ENCODE measurements at regions not wholly inside any gene's neighbourhood (a gene's known extent, or its start where the extent isn't known, plus 50 kb on each side); places are given as distances from the start of the nearest gene placed in this dataset.

- TF ChIP-seq CTCF (IDR thresholded peaks at IDR 0.05) (no peak), ZFX (IDR thresholded peaks at IDR 0.05; ENCODE audit: borderline replicate concordance) (no peak)
These were observed 136.8 kb downstream of the C4orf33 start for GRCh38 chr4:129232589-129233337.

GRCh38 chr4:129233691-129234090 is 137.7 kb downstream of the C4orf33 start:
- no peak overlapping the region for H3K27ac ChIP-seq
- TF ChIP-seq ZFX (IDR thresholded peaks at IDR 0.05; ENCODE audit: borderline replicate concordance) (no peak), CTCF (IDR thresholded peaks at IDR 0.05) (no peak)

More at GRCh38 chr4:129232589-129233337, 136.8 kb downstream of the C4orf33 start:
- H3K27ac ChIP-seq, result no peak overlapping the region

DNA sequence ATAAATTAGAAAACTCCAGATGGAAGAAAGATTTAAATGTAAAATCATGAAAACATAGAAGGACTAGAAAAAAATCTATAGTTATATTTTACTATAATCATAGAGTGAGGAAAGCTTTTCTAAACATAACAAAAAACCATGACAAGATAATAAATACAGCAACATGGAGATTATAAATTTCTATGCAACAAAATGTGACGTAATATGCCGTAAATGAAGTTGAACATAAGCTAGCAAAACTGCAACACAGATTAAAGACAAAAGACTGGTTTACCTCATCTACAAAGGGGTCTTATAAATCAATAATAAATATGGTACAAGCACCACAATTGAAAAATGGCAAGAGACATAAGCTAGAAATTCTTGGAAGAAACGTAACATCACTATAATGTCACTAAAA is 140.4 kb downstream of the C4orf33 start:
- H3K27ac ChIP-seq, result no peak overlapping the region
- no peak for TF ChIP-seq ZFX (IDR thresholded peaks at IDR 0.05; ENCODE audit: borderline replicate concordance)

DNA sequence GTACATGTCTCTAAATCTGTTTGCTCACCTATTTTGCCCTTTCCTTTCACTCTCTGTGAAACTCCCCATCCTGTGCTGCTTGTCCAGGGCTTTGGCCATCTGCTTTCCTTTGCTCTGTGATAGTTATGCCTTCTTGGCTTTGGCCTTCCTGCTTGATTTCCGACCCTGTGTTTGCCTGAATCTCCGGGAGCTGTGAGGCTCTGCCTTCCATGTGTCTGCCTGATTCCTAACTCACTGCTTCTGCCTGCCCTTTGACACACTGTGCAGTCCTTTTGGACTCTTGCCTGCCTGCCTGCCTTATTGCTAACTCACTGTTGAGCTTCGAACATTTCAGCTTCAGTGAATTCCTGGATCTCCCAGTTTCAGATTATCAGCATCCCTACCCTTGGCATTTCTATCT is 143.1 kb downstream of the C4orf33 start:
- H3K27ac ChIP-seq, result no peak overlapping the region
- TF ChIP-seq ZFX (IDR thresholded peaks at IDR 0.05; ENCODE audit: borderline replicate concordance) (no peak), CTCF (IDR thresholded peaks at IDR 0.05) (no peak)

GRCh38 chr4:129240816-129241215 is 144.9 kb downstream of the C4orf33 start:
- TF ChIP-seq ZFX (IDR thresholded peaks at IDR 0.05; ENCODE audit: borderline replicate concordance) (no peak), CTCF (IDR thresholded peaks at IDR 0.05) (no peak)

GRCh38 chr4:129246145-129246544 is 150.2 kb downstream of the C4orf33 start:
- no peak for TF ChIP-seq ZFX (IDR thresholded peaks at IDR 0.05; ENCODE audit: borderline replicate concordance)
- no peak for TF ChIP-seq CTCF (IDR thresholded peaks at IDR 0.05)
- H3K27ac ChIP-seq, result no peak overlapping the region

More at GRCh38 chr4:129240816-129241215, 144.9 kb downstream of the C4orf33 start:
- H3K27ac ChIP-seq, result no peak overlapping the region

GRCh38 chr4:129246910-129247461 is 151.0 kb downstream of the C4orf33 start:
- TF ChIP-seq ZFX (IDR thresholded peaks at IDR 0.05; ENCODE audit: borderline replicate concordance) (no peak), CTCF (IDR thresholded peaks at IDR 0.05) (no peak)

More at GRCh38 chr4:129246910-129247461, 151.0 kb downstream of the C4orf33 start:
- H3K27ac ChIP-seq, result no peak overlapping the region
